ENCODE measurements at regions not wholly inside any gene's neighbourhood (a gene's known extent, or its start where the extent isn't known, plus 50 kb on each side); places are given as distances from the start of the nearest gene placed in this dataset.

GRCh38 chr5:105397749-105398148 lies 1835.2 kb upstream of the NUDT12 start:
- Histone ChIP-seq H3K27ac (ENCODE audit: extremely low read depth, low read depth, low read length) (no peak overlapping the region), H3K4me3 (ENCODE audit: low read depth, low read length) (no peak overlapping the region), H3K9me3 (ENCODE audit: control insufficient read depth, insufficient read depth, low read depth, low read length) (no peaks in the 10 kb centered on the region), H3K4me1 (ENCODE audit: control insufficient read depth, insufficient read depth, low read length) (no peaks in the 10 kb centered on the region), H3K36me3 (ENCODE audit: control insufficient read depth in 2 of 2, insufficient read depth in 1 of 2, low read length in 2 of 2) (no peaks in the 10 kb centered on the region)
- ChIA-PET CTCF (no interaction called here), POLR2A (no interaction called here)
- no peak for TF ChIP-seq ZBTB10 (tag by site-specific recombination; IDR thresholded peaks at IDR 0.05)

- CTCF ChIA-PET = no interaction called here
- Histone ChIP-seq H3K4me3 (ENCODE audit: low read depth, low read length) (no peak overlapping the region), H3K9me3 (ENCODE audit: control insufficient read depth, insufficient read depth, low read depth, low read length) (no peaks in the 10 kb centered on the region), H3K27ac (ENCODE audit: extremely low read depth, low read depth, low read length) (no peak overlapping the region), H3K4me1 (ENCODE audit: control insufficient read depth, insufficient read depth, low read length) (no peaks in the 10 kb centered on the region), H3K36me3 (ENCODE audit: control insufficient read depth in 2 of 2, insufficient read depth in 1 of 2, low read length in 2 of 2) (no peaks in the 10 kb centered on the region)
- TF ChIP-seq MEIS1 (CRISPR knock-in tag; IDR thresholded peaks at IDR 0.05; ENCODE audit: borderline replicate concordance) (no peak), ZNF394 (tag by site-specific recombination; IDR thresholded peaks at IDR 0.05; ENCODE audit: borderline replicate concordance) (no peak), ZNF341 (tag by site-specific recombination; IDR thresholded peaks at IDR 0.05; ENCODE audit: low read depth) (no peak), SCRT1 (tag by site-specific recombination; IDR thresholded peaks at IDR 0.05; ENCODE audit: borderline replicate concordance) (no peak), ZNF658 (tag by site-specific recombination; IDR thresholded peaks at IDR 0.05) (no peak), SP2 (tag by site-specific recombination; IDR thresholded peaks at IDR 0.05) (no peak; the same call in 1 of the 2 replicates), ZNF148 (tag by site-specific recombination; IDR thresholded peaks at IDR 0.05; ENCODE audit: borderline replicate concordance) (no peak), ZBTB20 (tag by site-specific recombination; IDR thresholded peaks at IDR 0.05) (no peak), PRDM10 (tag by site-specific recombination; IDR thresholded peaks at IDR 0.05) (no peak)
- POLR2A ChIA-PET = no interaction called here
Measured at GRCh38 chr5:105392710-105393149, 1830.1 kb upstream of the NUDT12 start.

GRCh38 chr5:105392122-105392709 lies 1829.6 kb upstream of the NUDT12 start:
- Histone ChIP-seq H3K27ac (ENCODE audit: extremely low read depth, low read depth, low read length) (no peak overlapping the region), H3K36me3 (ENCODE audit: control insufficient read depth in 2 of 2, insufficient read depth in 1 of 2, low read length in 2 of 2) (no peaks in the 10 kb centered on the region), H3K9me3 (ENCODE audit: control insufficient read depth, insufficient read depth, low read depth, low read length) (no peaks in the 10 kb centered on the region), H3K4me3 (ENCODE audit: low read depth, low read length) (no peak overlapping the region), H3K4me1 (ENCODE audit: control insufficient read depth, insufficient read depth, low read length) (no peaks in the 10 kb centered on the region)
- ChIA-PET CTCF (interaction anchor here (0.6 kb wide), 1 partner anchor 294 kb away, joined by 3 read pairs; no protein-coding TSS in a partner anchor), POLR2A (no interaction called here)
- no peak for TF ChIP-seq ZNF146 (tag by site-specific recombination; IDR thresholded peaks at IDR 0.05)
- no peak for TF ChIP-seq ZNF350 (tag by site-specific recombination; IDR thresholded peaks at IDR 0.05)
- no peak for TF ChIP-seq PRDM1 (tag by site-specific recombination; IDR thresholded peaks at IDR 0.05)
- no peak for TF ChIP-seq ZBTB7A (tag by site-specific recombination; IDR thresholded peaks at IDR 0.05; ENCODE audit: low read depth)
- TF ChIP-seq ZNF776 (tag by site-specific recombination; IDR thresholded peaks at IDR 0.05; ENCODE audit: borderline replicate concordance) = no peak
- no peak for TF ChIP-seq MYNN (tag by site-specific recombination; IDR thresholded peaks at IDR 0.05; ENCODE audit: borderline replicate concordance)
- TF ChIP-seq ZNF155 (tag by site-specific recombination; IDR thresholded peaks at IDR 0.05) = no peak
- no peak for TF ChIP-seq FEZF1 (tag by site-specific recombination; IDR thresholded peaks at IDR 0.05)
- TF ChIP-seq PRDM6 (tag by site-specific recombination; IDR thresholded peaks at IDR 0.05) = no peak

Measured in HEK293 (cell line).